ENCODE measurements at regions not wholly inside any gene's neighbourhood (a gene's known extent, or its start where the extent isn't known, plus 50 kb on each side); places are given as distances from the start of the nearest gene placed in this dataset.

DNA sequence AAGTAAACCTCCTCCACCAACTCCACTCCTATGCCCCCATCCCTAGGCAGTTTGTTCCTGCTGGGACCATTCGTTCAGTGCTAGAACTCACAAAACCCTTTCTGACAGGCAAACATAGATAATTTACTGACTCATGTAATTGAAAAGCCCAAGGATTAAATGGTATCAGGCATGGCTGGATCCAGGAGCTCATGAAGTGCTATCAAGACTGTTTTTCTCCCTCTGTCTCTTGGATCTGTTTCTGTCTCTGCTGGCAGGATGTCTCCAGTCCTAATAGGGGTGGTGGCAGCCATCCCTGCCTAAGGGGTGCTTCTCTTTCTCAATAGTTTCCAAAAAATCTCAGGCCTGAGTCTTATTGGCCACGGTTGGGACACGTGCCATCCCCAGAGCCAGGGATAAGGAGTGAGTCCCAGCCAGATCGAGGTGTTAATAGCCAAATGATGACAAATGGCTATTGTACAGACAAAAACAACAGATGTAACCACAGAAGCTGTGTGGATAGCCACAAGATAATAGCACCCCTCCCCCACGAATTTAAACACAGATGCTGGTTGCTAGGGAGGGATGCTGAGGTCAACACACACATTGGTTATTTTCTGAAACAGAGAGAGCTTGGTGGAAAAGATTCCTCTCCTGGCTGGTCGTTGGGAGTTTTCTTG, 168.6 kb downstream of the SHQ1 start:
- TF ChIP-seq CTCF (IDR thresholded peaks at IDR 0.05; ENCODE audit: insufficient read depth, low read length, poor library complexity, severe bottlenecking) (no peak), EZH2phosphoT487 (conservative IDR thresholded peaks at IDR 0.05; ENCODE audit: low read length) (no peak)

Data from SU-DHL-6 (cell line).